PC-9 (cell line): ENCODE measurements at regions not wholly inside any gene's neighbourhood (a gene's known extent, or its start where the extent isn't known, plus 50 kb on each side); places are given as distances from the start of the nearest gene placed in this dataset.

Source experiments
- EZH2 ChIP-seq: fragments of 200-600 bp; sonication (generic); IDR thresholded peaks from 2 replicates; pipeline ENCODE4 v1.8.0; 2017; ENCODE audit warnings: antibody characterized with exemption, low read depth
- TF ChIP-seq, protein P1 (sequence below): fragments of 200-600 bp; sonication (generic); conservative IDR thresholded peaks from 2 replicates; pipeline ENCODE4 v1.6.1; 2017; ENCODE audit warnings: mixed run types, antibody characterized with exemption, mild to moderate bottlenecking, moderate library complexity

DNA sequence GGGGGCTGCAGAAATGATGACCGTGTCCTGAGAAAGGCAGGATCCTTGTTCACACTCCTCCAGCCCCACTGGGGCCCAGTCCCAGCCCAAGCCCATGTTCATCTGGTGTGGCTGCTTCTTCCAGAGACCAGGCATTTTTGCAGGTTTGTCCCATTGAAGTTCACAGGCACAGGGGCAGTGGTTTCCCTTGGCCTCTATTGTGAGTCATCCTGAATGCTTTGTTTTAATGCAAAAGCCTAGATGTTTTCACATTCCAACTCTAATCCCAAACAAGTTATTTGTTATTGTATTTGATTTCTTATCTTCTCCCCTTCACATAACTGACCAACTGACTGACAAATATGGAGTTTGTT lies 426.4 kb upstream of the ID2 start:
- TF ChIP-seq, protein P1, sequence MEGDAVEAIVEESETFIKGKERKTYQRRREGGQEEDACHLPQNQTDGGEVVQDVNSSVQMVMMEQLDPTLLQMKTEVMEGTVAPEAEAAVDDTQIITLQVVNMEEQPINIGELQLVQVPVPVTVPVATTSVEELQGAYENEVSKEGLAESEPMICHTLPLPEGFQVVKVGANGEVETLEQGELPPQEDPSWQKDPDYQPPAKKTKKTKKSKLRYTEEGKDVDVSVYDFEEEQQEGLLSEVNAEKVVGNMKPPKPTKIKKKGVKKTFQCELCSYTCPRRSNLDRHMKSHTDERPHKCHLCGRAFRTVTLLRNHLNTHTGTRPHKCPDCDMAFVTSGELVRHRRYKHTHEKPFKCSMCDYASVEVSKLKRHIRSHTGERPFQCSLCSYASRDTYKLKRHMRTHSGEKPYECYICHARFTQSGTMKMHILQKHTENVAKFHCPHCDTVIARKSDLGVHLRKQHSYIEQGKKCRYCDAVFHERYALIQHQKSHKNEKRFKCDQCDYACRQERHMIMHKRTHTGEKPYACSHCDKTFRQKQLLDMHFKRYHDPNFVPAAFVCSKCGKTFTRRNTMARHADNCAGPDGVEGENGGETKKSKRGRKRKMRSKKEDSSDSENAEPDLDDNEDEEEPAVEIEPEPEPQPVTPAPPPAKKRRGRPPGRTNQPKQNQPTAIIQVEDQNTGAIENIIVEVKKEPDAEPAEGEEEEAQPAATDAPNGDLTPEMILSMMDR: no peak
- TF ChIP-seq EZH2: no peak
